ENCODE measurements at regions not wholly inside any gene's neighbourhood (a gene's known extent, or its start where the extent isn't known, plus 50 kb on each side); places are given as distances from the start of the nearest gene placed in this dataset.

GRCh38 chr6:28661097-28661713 lies 135.5 kb downstream of the GPX5 start:
- Histone ChIP-seq H4K12ac (ENCODE audit: low read depth, low read length) (no peak overlapping the region), H3K36me3 (ENCODE audit: control insufficient read depth in 1 of 2, insufficient read depth in 2 of 2, low read length in 2 of 2) (no peaks in the 10 kb centered on the region), H3K4me3 (ENCODE audit: low read depth, low read length) (no peak overlapping the region), H3K9me3 (ENCODE audit: insufficient read depth, low read depth, low read length) (no peaks in the 10 kb centered on the region), H3K9ac (ENCODE audit: low read length) (no peak overlapping the region), H3K23ac (ENCODE audit: low read length) (no peak overlapping the region), H3K4ac (ENCODE audit: low read depth, low read length) (no peak overlapping the region), H3K27ac (ENCODE audit: low read depth, low read length) (no peak overlapping the region), H3K27me3 (ENCODE audit: insufficient read depth, low read length) (no peaks in the 10 kb centered on the region), H2AK5ac (ENCODE audit: low read length) (no peak overlapping the region), H3K4me1 (ENCODE audit: control insufficient read depth in 1 of 2, insufficient read depth in 2 of 2, low read length in 2 of 2) (peaks cover 3% of the 10 kb centered on the region in 2 experiments), H4K91ac (ENCODE audit: low read depth, low read length) (no peak overlapping the region), H3K79me2 (ENCODE audit: control insufficient read depth, insufficient read depth, low read length, poor library complexity) (no peaks in the 10 kb centered on the region), H2AFZ (ENCODE audit: insufficient read depth, low read length, poor library complexity) (no peak overlapping the region), H3K14ac (ENCODE audit: low read length) (no peak overlapping the region), H4K8ac (ENCODE audit: low read depth, low read length) (no peak overlapping the region), H3K18ac (ENCODE audit: low read length) (no peak overlapping the region), H2BK5ac (ENCODE audit: low read depth, low read length, poor library complexity) (no peak overlapping the region), H3K4me2 (ENCODE audit: low read length) (no peak overlapping the region), H2BK120ac (ENCODE audit: insufficient read depth, low read length, poor library complexity) (no peak overlapping the region), H2BK12ac (ENCODE audit: low read length) (no peak overlapping the region), H3K79me1 (ENCODE audit: low read length) (no peaks in the 10 kb centered on the region)
- WGBS (ENCODE audit: extremely low coverage, insufficient coverage, insufficient read length): no CpG with 5 or more reads among the region's 2 CpGs
- DNase-seq: no peak

- Histone ChIP-seq H3K23ac (ENCODE audit: low read length) (no peak overlapping the region), H3K27ac (ENCODE audit: low read depth, low read length) (no peak overlapping the region), H3K79me2 (ENCODE audit: control insufficient read depth, insufficient read depth, low read length, poor library complexity) (no peaks in the 10 kb centered on the region), H2BK12ac (ENCODE audit: low read length) (no peak overlapping the region), H3K79me1 (ENCODE audit: low read length) (no peaks in the 10 kb centered on the region), H3K36me3 (ENCODE audit: control insufficient read depth in 1 of 2, insufficient read depth in 2 of 2, low read length in 2 of 2) (no peaks in the 10 kb centered on the region), H3K4me2 (ENCODE audit: low read length) (no peak overlapping the region), H2BK120ac (ENCODE audit: insufficient read depth, low read length, poor library complexity) (no peak overlapping the region), H3K14ac (ENCODE audit: low read length) (no peak overlapping the region), H4K8ac (ENCODE audit: low read depth, low read length) (no peak overlapping the region), H2AK5ac (ENCODE audit: low read length) (no peak overlapping the region), H3K4me1 (ENCODE audit: control insufficient read depth in 1 of 2, insufficient read depth in 2 of 2, low read length in 2 of 2) (no peaks in the 10 kb centered on the region), H3K4ac (ENCODE audit: low read depth, low read length) (no peak overlapping the region), H3K4me3 (ENCODE audit: low read depth, low read length) (no peak overlapping the region), H3K27me3 (ENCODE audit: insufficient read depth, low read length) (no peaks in the 10 kb centered on the region), H2BK5ac (ENCODE audit: low read depth, low read length, poor library complexity) (no peak overlapping the region), H3K9me3 (ENCODE audit: insufficient read depth, low read depth, low read length) (no peaks in the 10 kb centered on the region), H3K9ac (ENCODE audit: low read length) (no peak overlapping the region), H2AFZ (ENCODE audit: insufficient read depth, low read length, poor library complexity) (no peak overlapping the region), H4K12ac (ENCODE audit: low read depth, low read length) (no peak overlapping the region), H4K91ac (ENCODE audit: low read depth, low read length) (no peak overlapping the region), H3K18ac (ENCODE audit: low read length) (no peak overlapping the region)
- DNase-seq: no peak
- no CpG with 5 or more reads among the region's 3 CpGs for WGBS (ENCODE audit: extremely low coverage, insufficient coverage, insufficient read length)
Measured at GRCh38 chr6:28664870-28665396, 139.3 kb downstream of the GPX5 start.

GRCh38 chr6:28673417-28673786 lies 147.7 kb downstream of the GPX5 start:
- no peak overlapping the region for H4K8ac ChIP-seq (ENCODE audit: low read depth, low read length)
- H3K14ac ChIP-seq (ENCODE audit: low read length): no peak overlapping the region
- no peak overlapping the region for H3K18ac ChIP-seq (ENCODE audit: low read length)
- no peak overlapping the region for H3K4me3 ChIP-seq (ENCODE audit: low read depth, low read length)
- no peak overlapping the region for H2BK5ac ChIP-seq (ENCODE audit: low read depth, low read length, poor library complexity)
- no peaks in the 10 kb centered on the region for H3K9me3 ChIP-seq (ENCODE audit: insufficient read depth, low read depth, low read length)
- H3K9ac ChIP-seq (ENCODE audit: low read length): no peak overlapping the region
- H4K91ac ChIP-seq (ENCODE audit: low read depth, low read length): no peak overlapping the region
- WGBS (ENCODE audit: extremely low coverage, insufficient coverage, insufficient read length): 100% methylated on average over 1 of the region's 3 CpGs
- DNase-seq: no peak
- H3K4me2 ChIP-seq (ENCODE audit: low read length): no peak overlapping the region
- H3K79me1 ChIP-seq (ENCODE audit: low read length): no peaks in the 10 kb centered on the region
- H3K27ac ChIP-seq (ENCODE audit: low read depth, low read length): no peak overlapping the region
- peaks cover 0 to 5% of the 10 kb centered on the region in 2 experiments for H3K4me1 ChIP-seq (ENCODE audit: control insufficient read depth in 1 of 2, insufficient read depth in 2 of 2, low read length in 2 of 2)
- no peak overlapping the region for H2BK120ac ChIP-seq (ENCODE audit: insufficient read depth, low read length, poor library complexity)
- H3K79me2 ChIP-seq (ENCODE audit: control insufficient read depth, insufficient read depth, low read length, poor library complexity): no peaks in the 10 kb centered on the region
- no peak overlapping the region for H2BK12ac ChIP-seq (ENCODE audit: low read length)
- no peaks in the 10 kb centered on the region for H3K36me3 ChIP-seq (ENCODE audit: control insufficient read depth in 1 of 2, insufficient read depth in 2 of 2, low read length in 2 of 2)
- H3K23ac ChIP-seq (ENCODE audit: low read length): no peak overlapping the region
- H2AK5ac ChIP-seq (ENCODE audit: low read length): no peak overlapping the region
- no peak overlapping the region for H3K4ac ChIP-seq (ENCODE audit: low read depth, low read length)
- no peaks in the 10 kb centered on the region for H3K27me3 ChIP-seq (ENCODE audit: insufficient read depth, low read length)
- H2AFZ ChIP-seq (ENCODE audit: insufficient read depth, low read length, poor library complexity): no peak overlapping the region
- no peak overlapping the region for H4K12ac ChIP-seq (ENCODE audit: low read depth, low read length)

- no peak overlapping the region for H3K4ac ChIP-seq (ENCODE audit: low read depth, low read length)
- H3K79me2 ChIP-seq (ENCODE audit: control insufficient read depth, insufficient read depth, low read length, poor library complexity): no peaks in the 10 kb centered on the region
- no peak overlapping the region for H3K23ac ChIP-seq (ENCODE audit: low read length)
- no peak overlapping the region for H4K8ac ChIP-seq (ENCODE audit: low read depth, low read length)
- no peak overlapping the region for H3K27ac ChIP-seq (ENCODE audit: low read depth, low read length)
- H3K4me3 ChIP-seq (ENCODE audit: low read depth, low read length): peak overlapping the region; percentile 67
- H4K91ac ChIP-seq (ENCODE audit: low read depth, low read length): no peak overlapping the region
- no peak overlapping the region for H4K12ac ChIP-seq (ENCODE audit: low read depth, low read length)
- H2BK120ac ChIP-seq (ENCODE audit: insufficient read depth, low read length, poor library complexity): no peak overlapping the region
- H3K36me3 ChIP-seq (ENCODE audit: control insufficient read depth in 1 of 2, insufficient read depth in 2 of 2, low read length in 2 of 2): no peaks in the 10 kb centered on the region
- no peaks in the 10 kb centered on the region for H3K27me3 ChIP-seq (ENCODE audit: insufficient read depth, low read length)
- no peak overlapping the region for H3K14ac ChIP-seq (ENCODE audit: low read length)
- peaks cover 0 to 5% of the 10 kb centered on the region in 2 experiments for H3K4me1 ChIP-seq (ENCODE audit: control insufficient read depth in 1 of 2, insufficient read depth in 2 of 2, low read length in 2 of 2)
- no peak overlapping the region for H2BK5ac ChIP-seq (ENCODE audit: low read depth, low read length, poor library complexity)
- no peaks in the 10 kb centered on the region for H3K79me1 ChIP-seq (ENCODE audit: low read length)
- peak overlapping the region; percentile 93 for H3K4me2 ChIP-seq (ENCODE audit: low read length)
- no peak overlapping the region for H2BK12ac ChIP-seq (ENCODE audit: low read length)
- no peak overlapping the region for H3K18ac ChIP-seq (ENCODE audit: low read length)
- peak overlapping the region; percentile 14 for H3K9ac ChIP-seq (ENCODE audit: low read length)
- DNase-seq: peak; percentile 24 to 77
- no peaks in the 10 kb centered on the region for H3K9me3 ChIP-seq (ENCODE audit: insufficient read depth, low read depth, low read length)
- WGBS (ENCODE audit: extremely low coverage, insufficient coverage, insufficient read length): no CpG with 5 or more reads among the region's 44 CpGs
- H2AK5ac ChIP-seq (ENCODE audit: low read length): no peak overlapping the region
- peak overlapping the region; percentile 37 for H2AFZ ChIP-seq (ENCODE audit: insufficient read depth, low read length, poor library complexity)
Measured at GRCh38 chr6:28673787-28674671, 148.3 kb downstream of the GPX5 start.
